Large intestine (tissue), 3 donors: ENCODE measurements at regions not wholly inside any gene's neighbourhood (a gene's known extent, or its start where the extent isn't known, plus 50 kb on each side); places are given as distances from the start of the nearest gene placed in this dataset.
A peak's percentile ranks its signal among the peaks of the same experiment; 100 is the strongest.

ENCODE experiments used
- DNase-seq, 2 donors: peaks; one replicate each; pipeline versions ENCODE4 v3.0.0 to v3.0.0-alpha.2; 2013
- H3K27ac ChIP-seq: one replicate; pipeline ENCODE4 v1.5.1; 2013; ENCODE audit warnings: low read length
- H3K27me3 ChIP-seq: 2 replicates; pipeline ENCODE4 v1.6.1; 2013; ENCODE audit warnings: low read length; ENCODE audit not compliant: control insufficient read depth, insufficient read depth
- H3K36me3 ChIP-seq: 2 replicates; pipeline ENCODE4 v1.6.1; 2013; ENCODE audit warnings: low read length; ENCODE audit not compliant: control insufficient read depth, insufficient read depth
- H3K4me1 ChIP-seq: one replicate; pipeline ENCODE4 v1.6.1; 2013; ENCODE audit warnings: low read length; ENCODE audit not compliant: control insufficient read depth, insufficient read depth
- H3K4me3 ChIP-seq: one replicate; pipeline ENCODE4 v1.5.1; 2013; ENCODE audit warnings: low read length
- H3K9me3 ChIP-seq: one replicate; pipeline ENCODE4 v1.6.1; 2013; ENCODE audit warnings: mild to moderate bottlenecking, low read depth, low read length, moderate library complexity; ENCODE audit not compliant: control insufficient read depth
- WGBS: methylation state at CpG from one replicate; pipeline ENCODE4 v1.1.5; 2013; ENCODE audit warnings: low lambda C conversion rate; ENCODE audit not compliant: insufficient coverage; 5-methylcytosine and 5-hydroxymethylcytosine counted together

DNA sequence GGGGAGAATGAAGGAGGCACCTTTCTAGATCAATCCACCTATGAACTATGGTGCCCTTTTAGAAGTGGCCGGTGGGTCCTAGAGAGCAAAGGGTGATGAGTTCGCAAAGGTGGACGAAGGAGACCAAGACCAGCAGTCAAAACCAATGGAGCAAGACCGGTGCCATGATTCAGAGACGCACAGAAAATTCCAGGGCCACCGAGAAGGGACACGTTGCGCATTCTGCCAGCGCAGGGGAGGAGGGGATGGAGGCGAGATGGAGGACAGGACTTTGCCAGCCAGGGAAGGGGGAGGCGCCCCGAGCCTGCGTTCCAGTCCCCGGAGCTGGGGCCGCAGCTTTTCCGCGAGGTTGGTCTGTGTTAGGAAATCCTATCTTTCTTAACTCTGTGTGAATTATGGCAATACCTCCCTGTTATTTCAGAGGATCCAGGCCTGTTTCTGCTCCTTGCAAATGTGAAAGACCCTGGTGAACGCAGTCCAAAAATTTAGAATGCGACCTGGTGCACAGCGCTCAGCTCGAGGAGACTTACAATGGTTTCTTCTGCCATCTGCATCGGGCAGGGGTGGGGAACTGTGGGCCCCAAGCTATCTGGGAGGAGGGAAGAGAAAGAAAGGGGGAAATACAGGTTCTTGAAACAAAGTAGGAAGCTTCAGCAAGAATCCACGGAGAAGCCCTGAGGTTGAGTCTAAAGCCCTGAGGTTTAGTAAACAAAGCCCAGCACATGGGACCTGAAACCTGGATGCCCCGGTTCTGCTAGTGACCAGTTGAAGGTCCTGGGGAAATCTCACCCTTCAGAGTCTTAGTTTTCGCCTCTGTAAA lies 129.4 kb downstream of the MRPS6 start:
- peak overlapping the region; percentile 50 for H3K4me3 ChIP-seq
- DNase-seq = peak in 1 of 2 donors; percentile 88
- H3K27ac ChIP-seq = peak overlapping the region; percentile 90
- peaks cover 15% of the 10 kb centered on the region for H3K4me1 ChIP-seq
- H3K9me3 ChIP-seq = no peaks in the 10 kb centered on the region
- H3K36me3 ChIP-seq = no peaks in the 10 kb centered on the region
- H3K27me3 ChIP-seq = no peaks in the 10 kb centered on the region
- WGBS = 33% methylated on average over 1 of the region's 25 CpGs

GRCh38 chr21:34203851-34204420 lies 130.6 kb downstream of the MRPS6 start:
- no peaks in the 10 kb centered on the region for H3K27me3 ChIP-seq
- DNase-seq = no peak
- peaks cover 15% of the 10 kb centered on the region for H3K4me1 ChIP-seq
- H3K27ac ChIP-seq = peak overlapping the region; percentile 90
- no CpG with 5 or more reads among the region's 11 CpGs for WGBS
- H3K4me3 ChIP-seq = no peak overlapping the region
- no peaks in the 10 kb centered on the region for H3K9me3 ChIP-seq
- no peaks in the 10 kb centered on the region for H3K36me3 ChIP-seq

DNA sequence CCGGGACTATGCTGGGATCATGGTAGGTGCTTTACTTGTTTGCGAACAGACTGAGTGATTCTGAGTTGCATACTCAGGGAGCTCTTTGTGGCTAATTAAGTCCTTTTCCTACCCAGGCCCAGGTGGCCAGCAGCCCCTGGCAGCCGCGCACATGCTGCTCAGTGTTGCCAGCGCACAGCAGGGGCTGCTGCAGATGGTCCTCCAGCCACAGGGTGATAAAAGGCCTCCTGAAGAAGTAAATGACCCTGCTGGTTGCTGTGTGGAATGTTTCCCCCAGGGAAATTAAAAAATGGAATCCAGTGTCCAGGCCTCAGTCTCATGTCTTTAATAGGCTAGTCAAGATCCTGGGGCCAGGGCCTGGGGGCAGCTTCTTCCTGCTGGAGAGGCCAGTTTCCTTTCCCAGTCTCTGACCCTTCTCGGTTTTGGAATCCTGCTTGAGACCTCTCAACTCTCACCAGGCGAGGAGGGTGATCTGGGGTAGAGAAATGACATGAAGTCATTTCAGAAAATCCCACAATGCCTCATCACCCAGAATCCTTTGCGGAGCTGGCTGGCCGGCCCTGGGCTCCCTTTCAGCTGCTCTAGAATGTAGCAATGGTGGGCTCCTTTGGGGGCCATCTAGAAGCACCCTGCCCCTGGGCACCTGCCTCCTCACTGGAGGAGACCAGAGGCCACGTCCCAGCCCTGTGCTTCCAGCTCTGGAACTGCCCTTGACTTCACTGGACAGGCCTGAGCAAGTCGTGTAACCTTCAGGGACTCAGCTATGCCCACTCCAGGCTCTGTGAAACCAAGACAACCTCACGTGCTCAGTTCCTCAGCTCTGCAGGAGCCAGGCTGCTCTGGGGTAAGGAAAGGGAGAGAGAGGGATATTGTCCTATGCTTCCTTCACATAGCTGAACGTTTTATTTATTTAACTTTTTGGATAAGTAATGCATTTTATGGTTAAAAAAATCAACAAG lies 131.4 kb downstream of the MRPS6 start:
- H3K27ac ChIP-seq = no peak overlapping the region
- DNase-seq = no peak
- no peaks in the 10 kb centered on the region for H3K36me3 ChIP-seq
- no CpG with 5 or more reads among the region's 13 CpGs for WGBS
- H3K4me1 ChIP-seq = peaks cover 15% of the 10 kb centered on the region
- H3K9me3 ChIP-seq = no peaks in the 10 kb centered on the region
- no peak overlapping the region for H3K4me3 ChIP-seq
- no peaks in the 10 kb centered on the region for H3K27me3 ChIP-seq

- no peak for DNase-seq
- no CpG with 5 or more reads among the region's 2 CpGs for WGBS
- no peak overlapping the region for H3K27ac ChIP-seq
- no peaks in the 10 kb centered on the region for H3K36me3 ChIP-seq
- H3K27me3 ChIP-seq = no peaks in the 10 kb centered on the region
- H3K4me1 ChIP-seq = peaks cover 15% of the 10 kb centered on the region
- H3K4me3 ChIP-seq = no peak overlapping the region
- no peaks in the 10 kb centered on the region for H3K9me3 ChIP-seq
These were observed 132.6 kb downstream of the MRPS6 start for GRCh38 chr21:34205811-34206571.

DNA sequence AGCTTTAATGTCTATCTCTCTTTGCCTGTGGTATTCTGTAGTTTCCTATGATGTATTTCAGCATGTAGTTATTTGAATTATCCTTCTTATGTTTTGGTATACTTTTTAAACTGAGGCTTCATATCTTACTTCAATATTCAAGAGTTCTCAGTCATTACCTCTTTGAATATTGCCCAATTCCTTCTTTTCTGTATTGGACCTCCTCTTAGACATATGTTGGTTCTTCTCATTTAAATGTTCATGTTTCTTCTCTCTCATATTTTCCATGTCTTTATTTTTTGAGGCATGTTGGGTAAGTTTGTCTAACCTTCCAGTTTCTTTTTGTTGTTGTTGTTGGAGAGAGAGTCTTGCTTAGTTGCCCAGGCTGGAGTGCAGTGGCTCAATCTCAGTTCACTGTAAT lies 140.6 kb downstream of the MRPS6 start:
- no peak overlapping the region for H3K4me3 ChIP-seq

DNA sequence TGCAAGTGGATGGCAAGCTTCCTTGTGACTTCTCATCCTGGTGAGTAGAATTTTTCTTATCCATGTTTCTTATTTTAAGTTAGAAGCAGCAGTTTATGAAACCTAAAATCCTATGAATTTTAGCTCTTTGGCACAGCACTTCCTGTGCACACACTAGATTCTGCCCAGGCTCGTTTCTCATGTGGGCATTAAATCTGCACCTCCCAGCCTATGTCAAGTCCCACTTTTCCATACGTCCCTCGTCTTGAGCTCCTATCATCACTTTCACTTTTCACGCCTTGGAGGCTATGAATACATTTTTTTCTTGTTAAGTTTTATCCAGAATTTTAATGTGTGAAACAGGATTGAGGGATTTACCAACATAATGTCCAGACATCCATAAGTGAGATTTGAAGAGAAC lies 142.1 kb downstream of the MRPS6 start:
- H3K27me3 ChIP-seq = no peaks in the 10 kb centered on the region
- peaks cover 8% of the 10 kb centered on the region for H3K9me3 ChIP-seq
- no peak for DNase-seq
- no peak overlapping the region for H3K27ac ChIP-seq
- WGBS = 85% methylated on average over 4 of the region's 4 CpGs
- H3K4me3 ChIP-seq = no peak overlapping the region
- H3K4me1 ChIP-seq = no peaks in the 10 kb centered on the region
- no peaks in the 10 kb centered on the region for H3K36me3 ChIP-seq

More for the DNA sequence above, 140.6 kb downstream of the MRPS6 start:
- DNase-seq = no peak
- H3K27ac ChIP-seq = no peak overlapping the region
- no peaks in the 10 kb centered on the region for H3K36me3 ChIP-seq
- H3K9me3 ChIP-seq = peaks cover 8% of the 10 kb centered on the region
- no peaks in the 10 kb centered on the region for H3K4me1 ChIP-seq
- no peaks in the 10 kb centered on the region for H3K27me3 ChIP-seq

GRCh38 chr21:34215911-34216717 lies 142.7 kb downstream of the MRPS6 start:
- Histone ChIP-seq H3K27me3 (no peaks in the 10 kb centered on the region), H3K4me3 (no peak overlapping the region), H3K4me1 (no peaks in the 10 kb centered on the region), H3K9me3 (peaks cover 8% of the 10 kb centered on the region), H3K27ac (no peak overlapping the region), H3K36me3 (no peaks in the 10 kb centered on the region)
- DNase-seq = no peak
- WGBS = no CpG with 5 or more reads among the region's 9 CpGs

DNA sequence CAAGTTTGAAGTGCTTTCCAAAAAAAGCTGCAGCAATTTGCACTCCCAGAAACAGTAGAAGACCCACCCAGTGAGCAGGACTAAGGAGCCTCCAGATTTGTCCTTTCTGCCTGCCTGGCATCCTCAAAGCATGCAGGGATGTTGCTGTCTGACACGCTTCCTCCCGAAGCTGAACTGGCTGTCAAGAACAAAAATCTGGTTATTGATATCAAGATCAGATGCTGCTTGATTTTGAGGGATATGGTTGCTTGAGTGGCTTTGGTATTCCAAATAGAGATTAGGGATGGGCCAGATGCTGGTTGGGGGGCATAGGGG lies 143.3 kb downstream of the MRPS6 start:
- H3K9me3 ChIP-seq = peaks cover 8% of the 10 kb centered on the region
- no peaks in the 10 kb centered on the region for H3K27me3 ChIP-seq
- WGBS = no CpG with 5 or more reads among the region's 2 CpGs
- H3K4me3 ChIP-seq = no peak overlapping the region
- no peaks in the 10 kb centered on the region for H3K36me3 ChIP-seq
- no peak for DNase-seq
- H3K4me1 ChIP-seq = no peaks in the 10 kb centered on the region
- H3K27ac ChIP-seq = no peak overlapping the region

DNA sequence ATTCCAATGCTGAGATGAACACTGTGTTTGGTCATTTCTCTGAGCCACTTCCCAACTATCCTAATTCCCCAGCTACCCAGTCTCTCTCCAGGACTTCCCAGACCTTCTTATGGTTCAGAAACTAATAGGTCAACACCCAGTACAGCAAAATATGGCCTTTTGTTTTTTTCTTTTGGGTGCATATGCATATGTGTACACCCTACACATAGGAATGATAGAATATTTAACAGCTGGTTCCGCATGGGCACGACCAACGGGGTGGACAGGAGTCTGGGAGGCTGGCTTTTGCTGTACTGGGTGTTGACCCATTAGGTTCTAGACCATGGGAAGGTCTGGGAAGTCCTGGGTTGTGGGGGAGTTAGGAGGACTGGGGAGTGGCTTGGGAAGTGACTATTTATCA lies 143.9 kb downstream of the MRPS6 start:
- Histone ChIP-seq H3K27me3 (no peaks in the 10 kb centered on the region), H3K36me3 (no peaks in the 10 kb centered on the region), H3K9me3 (peaks cover 8% of the 10 kb centered on the region), H3K27ac (no peak overlapping the region), H3K4me3 (no peak overlapping the region), H3K4me1 (no peaks in the 10 kb centered on the region)
- no peak for DNase-seq
- WGBS = no CpG with 5 or more reads among the region's 3 CpGs
